GM18873 (cell line): ENCODE measurements at regions not wholly inside any gene's neighbourhood (a gene's known extent, or its start where the extent isn't known, plus 50 kb on each side); places are given as distances from the start of the nearest gene placed in this dataset.

Experiments used
- ATAC-seq: cut with Tn5 transposase; IDR thresholded peaks from one replicate; pipeline ENCODE4 v1.9.1; 2021; ENCODE audit warnings: mild to moderate bottlenecking, moderate library complexity, moderate number of reproducible peaks; ENCODE audit not compliant: unreplicated experiment, low FRiP score

GRCh38 chr9:105828171-105828570 lies 133.8 kb downstream of the TMEM38B start:
- ATAC-seq = no peak

DNA sequence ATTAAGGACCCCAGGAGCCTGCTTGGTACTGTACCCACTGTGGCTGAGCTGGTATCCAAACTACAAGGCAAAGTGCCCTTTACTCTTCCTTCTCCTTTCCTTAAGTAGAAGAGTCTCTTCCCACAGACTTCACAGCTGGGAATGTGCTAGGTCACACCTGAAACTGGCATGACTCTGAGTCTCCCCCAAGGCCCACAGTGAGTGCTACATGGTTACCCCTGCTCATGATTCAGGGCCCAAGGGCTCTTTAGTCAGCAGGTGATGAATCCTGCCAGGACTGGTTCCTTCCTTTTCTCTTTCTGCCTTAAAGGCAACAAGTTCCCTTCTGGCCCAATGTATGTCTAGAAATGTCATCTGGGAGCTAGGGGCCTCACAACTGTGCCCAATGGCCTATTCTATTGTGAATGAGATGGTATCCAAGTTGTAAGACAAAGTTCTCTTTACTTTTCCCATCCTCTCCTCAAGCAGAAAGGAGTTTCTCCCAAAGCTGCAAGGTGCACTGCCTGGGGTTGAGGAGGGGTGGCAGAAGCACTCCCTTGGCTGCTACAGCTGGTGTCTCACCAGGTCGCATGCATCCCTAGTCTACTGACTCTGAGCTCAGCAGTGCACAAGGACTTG lies 134.4 kb downstream of the TMEM38B start:
- no peak for ATAC-seq

GRCh38 chr9:105830461-105830860 lies 136.1 kb downstream of the TMEM38B start:
- no peak for ATAC-seq

GRCh38 chr9:105832096-105832710 lies 137.9 kb downstream of the TMEM38B start:
- no peak for ATAC-seq

DNA sequence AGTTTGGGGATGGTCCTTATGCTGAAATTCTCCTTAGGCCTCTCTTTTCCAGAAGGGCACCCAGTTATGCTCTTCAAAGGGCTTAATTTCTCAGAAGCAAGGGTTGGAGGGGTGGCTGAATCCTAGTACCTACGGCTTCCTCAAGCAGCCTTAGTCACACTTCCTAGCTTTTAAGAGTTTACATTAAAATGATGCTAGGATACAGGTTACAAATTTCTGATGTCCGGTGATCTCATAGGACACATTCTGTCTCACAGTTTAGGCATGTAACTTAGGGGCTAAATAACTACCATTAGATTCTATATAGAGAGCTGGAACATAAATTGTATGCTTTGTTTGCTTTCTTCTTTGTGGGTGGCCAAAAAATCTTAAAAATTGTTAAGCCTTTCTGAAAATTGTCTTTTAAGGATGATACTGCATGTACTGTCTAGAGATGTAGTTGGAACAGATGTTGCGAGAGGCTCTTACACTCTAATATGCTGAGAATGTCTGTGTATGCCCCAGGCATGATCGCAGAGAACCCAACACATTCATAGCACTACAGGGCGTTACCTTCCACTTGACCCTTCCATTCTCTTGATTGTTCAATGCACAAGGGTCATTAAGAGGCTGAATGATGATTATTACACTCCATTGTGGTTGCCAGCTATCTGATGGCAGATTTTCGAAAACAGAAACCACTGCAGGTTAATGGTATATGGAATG lies 139.1 kb downstream of the TMEM38B start:
- ATAC-seq = no peak

GRCh38 chr9:105834404-105834803 lies 140.1 kb downstream of the TMEM38B start:
- ATAC-seq = no peak

DNA sequence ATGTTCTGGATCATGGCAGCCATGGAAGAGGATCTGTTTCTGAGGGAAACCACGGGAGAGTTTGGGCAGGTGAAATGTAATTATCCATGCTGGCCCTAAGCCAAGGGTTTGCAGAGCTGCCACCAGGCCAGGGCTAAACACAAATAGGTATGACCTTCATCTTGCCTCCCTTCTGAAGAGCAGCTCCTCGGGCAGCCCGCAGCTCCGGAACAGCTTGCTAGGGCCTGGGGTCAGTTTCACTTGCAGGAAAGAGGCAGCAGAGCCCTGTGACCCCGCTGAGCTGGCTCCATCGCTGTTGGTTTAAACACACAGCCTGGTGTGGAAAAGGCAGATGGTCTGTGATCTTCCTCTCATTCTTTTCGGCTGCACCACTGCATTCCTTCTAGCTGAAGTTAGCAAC lies 141.4 kb downstream of the TMEM38B start:
- no peak for ATAC-seq

DNA sequence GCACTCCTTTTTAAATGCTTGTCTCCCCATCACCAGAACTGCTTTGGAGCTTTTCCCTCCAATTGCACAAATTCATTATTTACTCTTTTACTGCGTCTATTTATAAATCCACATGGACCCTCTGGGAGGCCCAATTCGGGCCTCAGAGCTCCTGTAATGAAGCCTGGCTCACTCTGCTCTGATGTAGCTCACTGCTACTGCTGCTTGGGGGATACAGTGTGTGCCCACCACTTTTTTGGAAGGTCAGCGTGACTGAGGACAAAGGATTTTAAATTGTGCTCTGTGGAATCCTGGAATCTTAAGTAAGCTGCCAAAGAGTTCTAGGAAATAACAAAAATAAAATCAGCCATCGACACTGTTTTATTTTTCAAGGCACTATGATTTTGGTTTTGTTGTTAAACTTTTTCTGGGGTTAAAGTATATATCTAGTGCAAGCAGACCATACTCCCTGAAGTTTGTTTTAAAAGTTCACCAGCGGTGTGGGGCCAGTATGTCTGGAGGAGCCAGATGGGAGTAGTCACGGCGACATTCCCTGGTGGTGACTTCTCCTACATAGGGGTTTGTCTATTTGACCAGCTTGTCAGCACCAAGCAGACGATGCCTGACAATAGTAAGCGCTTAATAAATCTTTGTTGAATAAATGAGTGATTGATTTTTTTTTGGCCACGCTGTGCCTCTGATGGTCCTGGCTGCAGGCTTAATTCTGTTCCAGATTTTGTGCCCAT lies 142.8 kb downstream of the TMEM38B start:
- no peak for ATAC-seq

- ATAC-seq = no peak
Observed at GRCh38 chr9:105841562-105841961, 147.2 kb downstream of the TMEM38B start.

- ATAC-seq = no peak
Observed at GRCh38 chr9:105842023-105842644, 147.8 kb downstream of the TMEM38B start.

- no peak for ATAC-seq
Observed at GRCh38 chr9:105846825-105847224, 152.5 kb downstream of the TMEM38B start.

GRCh38 chr9:105850852-105851500 lies 156.6 kb downstream of the TMEM38B start:
- no peak for ATAC-seq

DNA sequence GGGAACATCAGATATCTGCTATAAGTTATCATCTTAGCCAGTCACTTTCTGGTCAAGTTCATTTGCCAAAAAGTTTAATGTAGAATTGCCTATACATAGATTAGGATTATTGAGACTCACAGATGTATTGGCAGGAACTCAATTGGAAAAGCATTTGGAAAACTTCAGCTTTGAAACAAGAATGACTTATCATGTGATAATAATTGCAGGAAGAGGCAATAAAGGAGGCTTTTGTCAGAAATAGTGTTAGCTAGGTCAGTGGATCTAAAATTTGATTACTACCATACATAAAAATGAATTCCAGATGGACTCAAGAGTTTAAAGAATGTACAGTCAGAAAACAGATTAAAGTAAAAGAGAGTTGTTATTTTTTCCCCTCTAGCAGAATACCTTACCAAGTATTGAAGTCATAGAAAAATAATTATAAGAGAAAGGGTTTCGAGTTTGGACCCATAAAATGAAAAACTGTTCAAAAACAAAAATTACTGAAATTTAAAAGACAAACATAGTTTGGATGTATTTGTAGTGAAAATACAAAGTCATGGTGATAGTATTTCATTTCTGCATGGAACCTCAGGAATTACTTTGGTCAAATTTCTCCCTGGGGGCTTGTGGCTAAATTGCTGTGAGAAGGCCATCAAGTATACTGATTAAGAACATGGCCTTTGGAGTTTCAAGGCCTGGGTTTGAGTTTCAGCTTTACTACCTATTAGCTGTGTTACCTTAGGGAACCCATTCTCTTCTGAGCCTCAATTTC lies 159.9 kb downstream of the TMEM38B start:
- no peak for ATAC-seq

GRCh38 chr9:105854783-105855724 lies 160.7 kb downstream of the TMEM38B start:
- ATAC-seq = no peak

DNA sequence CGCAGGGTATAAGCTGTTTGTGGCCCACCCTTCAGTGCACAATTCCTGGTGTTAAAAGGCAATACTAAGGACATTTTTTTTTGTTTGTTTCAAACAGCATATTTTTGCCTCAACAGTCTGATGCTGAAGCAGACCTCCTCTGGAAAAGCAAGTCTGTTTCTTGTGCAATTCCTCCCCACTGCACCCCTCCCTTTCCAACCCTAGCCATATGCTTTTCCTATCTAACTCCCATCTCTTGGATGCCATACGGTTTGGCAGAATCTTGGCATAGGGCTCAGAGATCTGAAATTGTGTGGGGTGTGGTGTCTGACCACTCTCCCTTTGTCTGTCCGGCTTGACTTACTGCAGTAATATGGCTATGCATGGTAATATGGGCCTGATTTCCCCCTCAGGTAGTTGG lies 161.6 kb downstream of the TMEM38B start:
- ATAC-seq = no peak

- no peak for ATAC-seq
Observed at GRCh38 chr9:105858006-105858690, 163.8 kb downstream of the TMEM38B start.

- ATAC-seq = no peak
Observed at GRCh38 chr9:105858877-105859276, 164.5 kb downstream of the TMEM38B start.
